GM10266 (cell line): ENCODE measurements at regions not wholly inside any gene's neighbourhood (a gene's known extent, or its start where the extent isn't known, plus 50 kb on each side); places are given as distances from the start of the nearest gene placed in this dataset.

Experiments
- DNase-seq: peaks from one replicate; pipeline ENCODE4 v3.0.0; 2012; ENCODE audit errors: extremely low spot score
- CTCF ChIP-seq: IDR thresholded peaks from 2 replicates; pipeline ENCODE4 v1.5.1; 2012; ENCODE audit warnings: mild to moderate bottlenecking, low read depth; ENCODE audit not compliant: control insufficient read depth, insufficient read depth; ENCODE audit errors: missing control alignments

GRCh38 chr10:43700306-43700705 is 51.6 kb upstream of the ZNF32 start:
- TF ChIP-seq CTCF: no peak
- DNase-seq: no peak

GRCh38 chr10:43699516-43699915 is 50.8 kb upstream of the ZNF32 start:
- no peak for DNase-seq
- TF ChIP-seq CTCF: no peak
